GM19193 (cell line): ENCODE measurements at regions not wholly inside any gene's neighbourhood (a gene's known extent, or its start where the extent isn't known, plus 50 kb on each side); places are given as distances from the start of the nearest gene placed in this dataset.

Source experiments
- POLR2A ChIP-seq: IDR thresholded peaks from 4 replicates; pipeline ENCODE4 v1.6.1; 2011; ENCODE audit not compliant: insufficient read depth, insufficient read length; ENCODE audit errors: extremely low read depth

DNA sequence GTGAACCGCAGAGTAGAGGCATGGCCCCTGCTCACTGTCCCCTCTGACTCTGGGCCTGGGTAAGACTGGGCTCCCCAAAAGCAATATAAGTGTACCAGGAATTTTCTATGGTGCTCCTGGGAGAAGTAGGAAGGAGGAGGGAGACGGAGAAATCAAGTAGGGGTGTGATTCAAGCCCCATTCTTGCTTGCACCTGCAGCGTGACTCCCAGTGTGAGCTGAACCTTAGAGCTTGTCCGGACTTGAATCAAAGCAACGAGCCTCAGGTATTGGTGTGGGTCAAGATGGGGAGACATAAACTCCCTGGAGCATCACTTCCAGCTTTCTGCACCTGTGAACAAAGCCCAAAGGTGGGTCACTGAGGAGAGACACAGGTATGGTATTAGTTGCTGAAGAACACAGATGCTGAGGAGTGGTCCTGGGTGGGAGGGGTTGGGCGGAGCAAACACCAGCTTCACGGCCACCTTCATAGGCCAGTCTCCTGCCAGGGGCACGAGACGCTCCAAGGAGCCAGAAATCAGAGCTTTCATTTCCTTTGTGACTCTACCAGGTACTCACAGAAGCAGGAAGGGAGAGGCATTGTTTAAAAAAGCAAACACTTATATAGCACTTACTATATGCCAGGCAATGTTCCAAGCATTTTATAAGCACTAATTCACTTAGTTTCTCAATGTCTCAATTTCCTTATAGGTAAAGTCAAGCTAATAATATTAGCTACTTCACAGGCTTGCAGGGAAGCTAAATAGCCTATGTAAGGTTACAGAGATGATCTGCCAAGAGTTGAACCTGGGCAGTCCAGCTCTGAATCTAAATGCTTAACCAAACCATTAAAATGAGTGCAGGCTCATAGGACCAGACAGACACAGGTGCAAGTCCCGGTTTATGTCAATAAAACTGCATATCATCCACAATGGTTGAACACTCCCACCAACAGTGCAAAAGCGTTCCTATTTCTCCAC, 775.3 kb downstream of the UQCRFS1 start:
- TF ChIP-seq POLR2A, result no peak

DNA sequence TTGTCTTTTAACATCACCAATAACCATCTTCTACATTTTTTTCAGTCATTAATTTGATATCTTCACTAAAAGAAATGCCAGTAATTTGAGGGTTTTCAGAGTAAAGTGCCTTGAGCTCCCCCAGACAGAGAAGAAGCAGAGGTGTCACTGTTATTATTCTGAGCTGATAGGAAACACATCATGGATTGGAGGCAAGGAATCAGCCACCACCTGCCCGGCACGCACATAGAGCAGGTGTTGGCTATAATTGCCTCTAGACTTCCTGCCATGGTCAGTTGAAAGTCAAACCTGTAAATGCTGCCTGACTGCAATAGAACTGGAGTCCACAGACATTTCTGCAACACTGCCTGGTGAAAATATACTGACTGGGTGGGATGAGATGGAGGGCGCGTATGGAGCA, 776.6 kb downstream of the UQCRFS1 start:
- TF ChIP-seq POLR2A, result no peak

GRCh38 chr19:28435551-28436271, 777.2 kb downstream of the UQCRFS1 start:
- no peak for TF ChIP-seq POLR2A

DNA sequence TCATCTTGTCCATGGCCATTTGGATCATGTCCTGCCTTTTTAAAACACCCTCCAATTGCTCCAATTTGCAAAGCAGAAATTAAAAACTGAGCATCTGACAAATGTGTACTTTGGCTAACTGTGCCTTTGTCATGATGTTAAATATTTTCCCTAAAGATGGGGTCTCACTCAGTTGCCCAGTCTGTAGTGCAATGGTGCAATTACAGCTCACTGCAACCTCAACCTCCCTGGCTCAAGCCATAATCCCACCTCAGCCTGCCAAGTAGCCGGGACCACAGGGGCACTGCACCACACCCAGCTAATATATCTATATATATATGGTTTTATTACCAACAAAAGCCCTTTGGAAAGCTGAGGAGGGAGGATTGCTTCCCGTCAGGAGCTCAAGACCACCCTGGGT, 782.7 kb downstream of the UQCRFS1 start:
- no peak for TF ChIP-seq POLR2A

- no peak for TF ChIP-seq POLR2A
Measured at GRCh38 chr19:28429356-28429755, 783.6 kb downstream of the UQCRFS1 start.

- no peak for TF ChIP-seq POLR2A
Measured at GRCh38 chr19:28428663-28429348, 784.1 kb downstream of the UQCRFS1 start.

- TF ChIP-seq POLR2A, result no peak
Measured at GRCh38 chr19:28427376-28428083, 785.4 kb downstream of the UQCRFS1 start.

GRCh38 chr19:28426730-28427225, 786.2 kb downstream of the UQCRFS1 start:
- no peak for TF ChIP-seq POLR2A

- no peak for TF ChIP-seq POLR2A
Measured at GRCh38 chr19:28426110-28426729, 786.7 kb downstream of the UQCRFS1 start.

DNA sequence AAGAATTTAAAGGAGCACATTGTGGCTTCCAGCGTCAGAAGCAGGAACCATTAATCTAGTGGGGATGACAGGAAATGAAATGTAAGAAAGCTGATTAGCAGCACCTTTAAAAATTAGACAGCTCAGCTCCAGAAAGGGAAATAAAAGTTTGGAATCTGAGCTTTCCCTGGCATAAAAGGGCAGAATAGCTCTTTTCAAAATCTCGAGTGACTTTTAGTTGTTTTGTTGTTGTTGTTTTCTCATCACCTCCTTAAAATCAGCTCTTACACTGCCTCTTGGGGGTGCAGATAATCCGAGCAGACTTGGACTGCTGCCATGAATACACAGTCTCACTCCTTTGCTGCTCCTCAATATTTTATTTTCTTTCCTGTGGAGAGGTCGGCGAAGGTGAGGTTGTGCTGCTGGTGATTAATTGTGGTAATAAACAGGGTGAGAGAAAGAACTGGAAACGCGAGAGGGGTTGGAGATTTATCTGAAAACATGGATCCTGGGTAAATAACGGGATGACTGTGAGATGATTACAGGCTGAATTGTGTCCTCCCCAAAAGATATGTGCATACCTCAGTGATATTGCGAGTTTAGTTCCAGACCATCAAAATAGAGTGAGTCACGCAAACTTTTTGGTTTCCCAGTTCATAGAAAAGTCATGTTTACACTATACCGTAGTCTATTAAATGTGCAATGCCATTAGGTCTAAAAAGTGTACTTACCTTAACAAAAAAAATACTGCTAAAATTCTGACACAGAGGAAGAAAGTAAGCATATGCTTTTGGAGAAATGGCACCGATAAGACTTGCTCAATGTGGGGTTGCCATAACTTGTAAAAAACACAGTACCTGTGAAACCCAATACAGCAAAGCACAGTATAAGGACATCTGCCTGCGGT, 787.7 kb downstream of the UQCRFS1 start:
- no peak for TF ChIP-seq POLR2A

GRCh38 chr19:28424662-28425045, 788.3 kb downstream of the UQCRFS1 start:
- TF ChIP-seq POLR2A, result no peak

DNA sequence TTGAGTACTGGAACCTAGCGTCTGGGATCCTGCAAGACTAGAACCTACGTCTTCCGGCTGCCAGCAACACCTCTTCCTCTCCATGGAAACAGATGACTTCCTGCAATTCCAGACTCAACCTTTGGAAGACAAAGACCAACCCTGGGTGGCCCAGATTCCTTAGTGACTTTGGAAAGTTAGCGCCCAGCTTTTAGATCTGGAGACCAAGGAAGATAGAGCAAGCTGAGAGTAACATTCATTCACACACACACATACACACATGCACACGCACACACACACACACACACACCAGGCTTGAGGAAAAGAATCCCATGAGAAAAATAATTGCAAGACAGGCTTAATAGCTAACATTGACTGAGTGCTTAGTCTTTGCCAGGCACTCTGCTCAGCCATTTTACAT, 788.9 kb downstream of the UQCRFS1 start:
- no peak for TF ChIP-seq POLR2A
